GM12864 (cell line): ENCODE measurements at regions not wholly inside any gene's neighbourhood (a gene's known extent, or its start where the extent isn't known, plus 50 kb on each side); places are given as distances from the start of the nearest gene placed in this dataset.
"Not testable (repeated sequence)": the region's sequence is repeated elsewhere in the genome, so short reads cannot be mapped to it uniquely, and the experiment has no call there.

Experiments
- DNase-seq: peaks from one replicate; pipeline ENCODE4 v3.0.0-alpha.2; 2011; ENCODE audit warnings: low read depth
- H3K4me3 ChIP-seq: 2 replicates; pipeline ENCODE4 v1.5.1; 2011; ENCODE audit warnings: mild to moderate bottlenecking, low read depth, low read length, control low read depth
- CTCF ChIP-seq: IDR thresholded peaks from 2 replicates; pipeline ENCODE4 v1.5.1; 2011; ENCODE audit warnings: low read depth, mild to moderate bottlenecking, moderate library complexity, low read length, control low read depth, inconsistent platforms; ENCODE audit errors: missing control alignments

GRCh38 chr14:105917933-105918436, 391.6 kb downstream of the TMEM121 start:
- H3K4me3 ChIP-seq, result peak overlapping the region; percentile 76
- no peak for DNase-seq
- no peak for TF ChIP-seq CTCF

- peak overlapping the region; percentile 76 for H3K4me3 ChIP-seq
- no peak for TF ChIP-seq CTCF
- DNase-seq, result no peak
These were observed 392.3 kb downstream of the TMEM121 start for GRCh38 chr14:105918496-105919262.

- DNase-seq, result no peak
- H3K4me3 ChIP-seq, result peak overlapping the region; percentile 76
- TF ChIP-seq CTCF, result no peak
These were observed 393.2 kb downstream of the TMEM121 start for GRCh38 chr14:105919458-105920150.

- not testable (repeated sequence) for DNase-seq
These were observed 393.8 kb downstream of the TMEM121 start for GRCh38 chr14:105920151-105920700.

GRCh38 chr14:105920803-105921755, 394.7 kb downstream of the TMEM121 start:
- H3K4me3 ChIP-seq, result peak overlapping the region; percentile 76

More at GRCh38 chr14:105920151-105920700, 393.8 kb downstream of the TMEM121 start:
- H3K4me3 ChIP-seq, result peak overlapping the region; percentile 76

GRCh38 chr14:105921781-105922180, 395.4 kb downstream of the TMEM121 start:
- DNase-seq, result not testable (repeated sequence)
- H3K4me3 ChIP-seq, result peak overlapping the region; percentile 3

More at GRCh38 chr14:105920803-105921755, 394.7 kb downstream of the TMEM121 start:
- DNase-seq, result not testable (repeated sequence)

GRCh38 chr14:105923520-105924191, 397.3 kb downstream of the TMEM121 start:
- DNase-seq, H3K4me3 ChIP-seq: not testable (repeated sequence)

GRCh38 chr14:105924951-105925591, 398.7 kb downstream of the TMEM121 start:
- no peak for TF ChIP-seq CTCF
- no peak for DNase-seq

More at GRCh38 chr14:105924951-105925591, 398.7 kb downstream of the TMEM121 start:
- H3K4me3 ChIP-seq, result no peak overlapping the region
